NAMALWA (cell line): ENCODE measurements at regions not wholly inside any gene's neighbourhood (a gene's known extent, or its start where the extent isn't known, plus 50 kb on each side); places are given as distances from the start of the nearest gene placed in this dataset.

Experiments
- DNase-seq: peaks from one replicate; pipeline ENCODE4 v3.0.0-alpha.2; 2015; ENCODE audit warnings: low spot score

DNA sequence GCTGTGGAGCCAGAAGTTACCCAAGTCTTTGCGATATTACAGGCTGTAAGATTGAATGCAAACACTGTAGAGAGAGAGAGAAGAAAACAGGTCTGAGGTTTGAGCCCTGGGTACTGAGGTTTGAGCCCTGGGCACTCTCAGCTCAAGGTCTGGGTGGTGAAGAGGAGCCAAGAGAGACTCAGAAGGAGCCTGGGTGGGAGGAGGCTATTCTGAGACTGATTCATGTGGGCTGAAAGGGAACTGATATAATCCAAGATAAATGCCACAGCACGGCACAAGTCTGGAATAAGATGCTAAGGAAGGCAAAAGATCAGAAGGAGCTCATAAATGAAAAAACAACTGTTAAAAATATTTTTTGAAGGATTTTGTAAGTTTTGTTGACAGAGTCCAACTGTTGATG, 407.6 kb upstream of the HS6ST1 start:
- DNase-seq, result no peak

DNA sequence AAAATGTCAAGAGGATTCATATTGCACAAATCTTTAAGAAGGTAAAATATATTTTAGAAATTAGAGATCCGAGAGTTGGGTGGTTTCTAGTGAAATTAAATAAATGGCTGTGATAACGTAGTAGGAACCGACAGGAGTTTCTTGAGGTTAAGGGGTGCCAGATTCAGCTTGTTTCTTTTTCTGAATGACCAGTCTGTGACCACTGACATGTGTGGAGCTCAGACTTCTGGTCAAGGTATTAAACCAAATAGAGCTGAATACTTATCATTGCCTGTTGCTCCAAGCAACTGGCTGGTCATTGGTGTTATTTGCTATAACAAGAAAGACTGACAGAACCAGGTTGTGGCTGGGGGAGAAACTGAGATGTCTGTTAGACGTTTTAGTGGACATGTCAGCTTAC, 408.2 kb upstream of the HS6ST1 start:
- DNase-seq, result no peak

DNA sequence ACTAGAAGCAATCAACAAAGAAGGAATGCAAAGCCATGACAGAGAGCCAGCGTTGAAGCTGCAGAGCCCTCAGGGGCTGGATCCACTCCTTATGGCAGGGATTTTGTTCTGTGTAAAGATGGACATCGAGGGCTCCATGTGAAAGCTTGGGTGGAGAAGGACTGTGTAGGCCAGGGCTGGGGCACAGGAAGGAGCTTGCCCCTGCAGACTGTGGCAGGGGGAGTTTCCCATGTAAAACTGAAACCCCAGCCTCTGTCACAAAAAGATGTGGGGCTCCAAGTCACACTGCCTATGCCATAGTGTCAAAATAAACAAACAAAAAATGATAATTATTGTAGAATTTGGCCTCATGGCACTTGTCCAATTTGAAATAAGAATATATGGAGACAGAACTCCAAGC, 408.7 kb upstream of the HS6ST1 start:
- no peak for DNase-seq

- no peak for DNase-seq
These were observed 409.2 kb upstream of the HS6ST1 start for GRCh38 chr2:128727914-128728313.

GRCh38 chr2:128729051-128729450, 410.4 kb upstream of the HS6ST1 start:
- no peak for DNase-seq

DNA sequence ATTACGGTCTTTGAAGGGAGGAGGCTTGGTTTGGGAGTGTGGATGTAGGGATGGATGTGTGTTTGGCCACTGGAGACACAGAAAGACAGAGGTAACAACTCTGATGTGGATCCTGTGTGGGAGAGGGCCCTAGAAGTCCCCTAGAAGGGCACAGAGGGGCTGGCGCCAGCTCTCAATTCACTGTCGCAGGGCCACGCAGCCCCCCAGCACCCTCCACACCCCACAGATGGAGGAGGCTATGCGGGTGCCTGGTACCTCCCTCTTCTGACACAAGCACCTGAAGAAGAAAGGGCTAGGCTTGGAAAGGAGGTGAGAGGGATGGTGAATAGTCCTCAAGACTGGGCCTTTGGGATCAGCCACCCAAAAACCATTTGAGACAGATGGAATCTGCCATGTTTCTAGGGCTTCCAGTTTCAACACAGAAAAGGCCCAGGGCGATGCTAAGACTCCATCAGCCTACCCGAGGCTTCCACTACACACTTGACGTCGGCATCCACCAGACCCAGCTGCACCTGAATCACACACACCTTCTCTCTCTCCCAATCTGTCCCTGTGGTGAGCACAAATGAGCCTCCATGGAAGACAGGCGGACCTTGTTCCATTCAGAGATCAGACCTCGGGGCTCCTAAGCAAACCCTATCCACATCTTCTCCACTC, 413.5 kb upstream of the HS6ST1 start:
- no peak for DNase-seq

DNA sequence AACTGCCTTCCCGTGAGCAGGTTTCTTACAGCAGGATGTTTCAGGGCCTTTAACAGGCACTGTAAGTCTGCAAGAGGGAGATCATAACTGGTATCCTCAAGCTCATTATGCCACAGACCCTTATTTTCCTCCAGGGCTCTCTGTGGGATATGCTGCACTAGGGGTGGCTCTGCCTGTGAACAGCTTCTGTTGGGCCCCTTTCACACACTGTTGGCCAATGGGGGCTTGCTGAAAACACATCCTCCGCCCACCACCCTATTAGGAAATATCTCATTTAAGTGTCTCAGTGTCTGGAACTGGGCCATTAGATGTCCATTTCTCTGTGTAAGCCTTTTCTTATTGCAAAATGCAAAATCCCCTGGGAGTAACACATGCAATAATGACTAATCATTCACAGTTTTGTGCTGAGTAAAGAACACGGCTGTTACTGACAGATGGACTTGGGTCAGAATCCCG, 414.3 kb upstream of the HS6ST1 start:
- DNase-seq, result no peak

GRCh38 chr2:128733450-128733849, 414.8 kb upstream of the HS6ST1 start:
- no peak for DNase-seq

- DNase-seq, result peak; percentile 12
These were observed 416.0 kb upstream of the HS6ST1 start for GRCh38 chr2:128734521-128735295.

DNA sequence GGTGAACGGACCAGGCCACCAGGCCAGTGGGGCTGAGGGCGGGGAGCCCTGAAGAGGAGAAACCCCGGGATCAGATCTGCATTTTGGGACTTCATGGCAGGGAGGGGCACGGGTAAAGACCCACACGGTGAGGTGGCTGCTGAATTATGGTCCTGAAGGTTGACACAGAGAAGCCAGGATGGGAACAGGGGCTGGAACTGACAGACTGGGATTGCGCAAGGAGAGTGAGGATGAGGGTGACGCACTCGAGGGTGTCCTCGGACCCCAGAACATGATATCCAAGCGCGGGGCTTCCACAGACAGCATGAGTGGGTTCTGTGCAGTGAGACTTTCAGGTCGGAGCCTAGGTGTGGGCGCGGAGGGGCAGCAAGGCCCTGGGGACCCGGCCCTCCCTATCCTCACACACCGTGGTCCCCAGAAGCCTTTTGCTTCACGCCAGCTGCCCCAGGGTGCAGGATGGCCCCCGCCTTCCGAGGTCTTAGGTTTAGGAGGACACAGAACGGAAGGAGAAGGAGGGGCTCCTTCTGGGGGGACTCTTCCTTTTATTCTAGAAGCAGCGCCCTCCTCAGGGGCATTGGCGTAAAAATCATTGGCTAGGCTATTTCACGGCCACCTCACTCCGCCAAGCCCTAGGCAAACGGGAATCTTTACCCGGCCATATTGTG, 416.8 kb upstream of the HS6ST1 start:
- DNase-seq, result no peak

GRCh38 chr2:128736046-128736688, 417.5 kb upstream of the HS6ST1 start:
- DNase-seq, result no peak

DNA sequence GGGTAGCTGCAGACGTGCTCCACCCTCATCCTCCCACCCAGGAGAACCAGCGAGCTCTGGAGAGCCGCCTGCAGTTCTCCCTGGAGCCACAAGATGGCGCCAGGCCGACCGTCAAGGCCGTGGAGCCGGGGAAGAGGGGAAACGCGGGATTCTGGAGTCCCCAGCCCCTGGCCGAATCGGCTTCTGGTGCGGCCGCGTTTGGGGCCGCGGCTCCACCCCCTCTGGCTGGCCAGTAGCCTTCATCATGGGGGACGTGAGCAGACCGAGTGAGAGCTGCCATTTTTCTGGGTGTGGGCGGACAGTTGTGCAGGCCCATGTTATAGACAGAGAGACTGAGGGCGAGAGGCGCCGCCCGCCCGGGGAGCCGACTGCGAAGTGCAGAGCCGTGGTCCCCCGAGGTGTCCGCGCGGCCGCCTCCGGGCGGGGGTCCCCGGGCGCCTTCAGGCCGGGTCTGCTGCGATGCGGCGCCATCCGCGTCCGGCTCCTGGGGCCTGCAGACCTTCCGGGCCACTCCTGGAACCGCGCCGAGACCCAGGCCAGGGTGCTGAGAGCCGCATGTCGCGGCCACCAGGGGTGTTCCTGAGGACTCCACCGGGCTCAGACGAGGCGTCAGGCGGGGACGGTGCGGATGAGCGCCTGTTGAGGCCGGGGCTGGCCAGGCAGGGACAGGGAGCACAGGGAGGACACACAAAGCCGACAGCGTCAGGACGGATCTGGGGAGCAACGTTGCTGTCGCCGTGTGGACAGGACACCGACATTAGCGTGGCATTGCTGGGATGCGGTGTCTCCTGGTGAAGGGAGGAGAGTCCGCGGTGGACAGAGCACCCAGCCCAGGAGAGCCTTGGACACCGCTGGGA, 418.2 kb upstream of the HS6ST1 start:
- peak; percentile 67 for DNase-seq

- DNase-seq, result no peak
These were observed 418.8 kb upstream of the HS6ST1 start for GRCh38 chr2:128737546-128737826.

GRCh38 chr2:128738446-128739110, 419.9 kb upstream of the HS6ST1 start:
- DNase-seq, result no peak

DNA sequence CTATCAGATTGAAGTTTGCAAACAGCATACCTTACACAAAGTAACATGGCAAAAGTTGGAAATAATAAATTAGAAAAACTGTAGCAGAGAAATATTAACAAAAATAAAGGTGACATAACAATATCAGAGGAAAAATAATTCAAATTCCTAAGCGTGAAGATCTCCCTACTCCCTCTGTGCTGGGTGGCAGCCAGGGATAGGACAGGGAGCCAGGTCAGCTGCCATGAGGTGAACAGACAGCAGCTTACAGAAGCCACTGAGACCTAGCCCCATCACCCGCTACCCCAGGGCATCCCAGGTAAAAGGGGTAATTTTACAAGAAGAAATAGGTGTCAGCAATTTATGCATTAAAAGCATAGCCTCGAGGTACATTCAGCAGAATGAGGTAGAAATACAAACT, 423.8 kb upstream of the HS6ST1 start:
- DNase-seq, result no peak

DNA sequence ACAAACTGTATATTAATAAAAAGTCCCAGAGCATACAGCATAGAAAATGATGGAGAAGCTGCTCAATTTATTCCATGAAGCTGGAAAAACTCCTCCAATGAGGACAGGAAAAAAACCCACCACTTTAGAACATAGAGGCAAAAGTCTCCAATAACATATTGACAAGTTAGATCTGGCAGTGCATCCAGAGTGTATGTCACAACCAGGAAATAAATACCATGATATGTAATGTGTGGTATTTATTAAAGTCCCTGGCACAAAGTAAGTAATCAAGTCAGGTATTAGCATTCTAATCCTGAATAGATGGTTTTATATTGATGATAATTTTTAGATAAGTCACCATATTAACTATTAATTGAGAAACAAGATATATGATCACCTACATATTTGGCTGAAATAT, 427.3 kb upstream of the HS6ST1 start:
- no peak for DNase-seq

GRCh38 chr2:128746356-128746755, 427.7 kb upstream of the HS6ST1 start:
- DNase-seq, result no peak

GRCh38 chr2:128748336-128748735, 429.7 kb upstream of the HS6ST1 start:
- no peak for DNase-seq

GRCh38 chr2:128748835-128749605, 430.4 kb upstream of the HS6ST1 start:
- no peak for DNase-seq

- DNase-seq, result no peak
These were observed 431.9 kb upstream of the HS6ST1 start for GRCh38 chr2:128750328-128751165.
